Right lobe of liver (tissue), 6 donors: ENCODE measurements at regions not wholly inside any gene's neighbourhood (a gene's known extent, or its start where the extent isn't known, plus 50 kb on each side); places are given as distances from the start of the nearest gene placed in this dataset.

ENCODE experiments used
- ATAC-seq, 4 donors: fragments of 200-7000 bp; cut with Tn5 transposase; one replicate each; pipeline ENCODE4 v1.9.1; 2020; ENCODE audit warnings: mild to moderate bottlenecking in 4 of 4, moderate library complexity in 4 of 4
- DNase-seq, 3 donors: peaks; one replicate each; pipeline ENCODE4 v3.0.0-alpha.2; 2020
- H3K27ac ChIP-seq, 3 donors: fragments of 200-600 bp; one replicate each; pipeline ENCODE4 v1.8.0; 2022
- H3K27me3 ChIP-seq, 2 donors: fragments of 200-600 bp; one replicate each; pipeline ENCODE4 v1.8.0; 2022
- H3K36me3 ChIP-seq, 4 donors: fragments of 200-600 bp; sonication (generic) in 1 of 4; one replicate each; pipeline versions ENCODE4 v1.5.1 to v1.8.0; 2017 to 2022; ENCODE audit warnings: control low read depth in 1 of 4
- H3K4me1 ChIP-seq, 4 donors: fragments of 200-600 bp; sonication (generic) in 1 of 4; one replicate each; pipeline versions ENCODE4 v1.5.1 to v1.8.0; 2017 to 2022; ENCODE audit warnings: control low read depth in 1 of 4
- H3K4me3 ChIP-seq, 3 donors: fragments of 200-600 bp; one replicate each; pipeline ENCODE4 v1.8.0; 2022
- H3K9me3 ChIP-seq, 4 donors: fragments of 200-600 bp; sonication (generic) in 1 of 4; one replicate each; pipeline versions ENCODE4 v1.5.1 to v1.8.0; 2017 to 2022; ENCODE audit warnings: control low read depth in 1 of 4
- CTCF ChIP-seq, 4 donors: fragments of 200-600 bp in 3 of 4; fragments of 450-650 bp in 1 of 4; IDR thresholded peaks; one replicate each; pipeline versions ENCODE4 v1.5.1 to v1.8.0; 2016 to 2022; ENCODE audit warnings: antibody characterized with exemption in 4 of 4, mild to moderate bottlenecking in 2 of 4
- POLR2A ChIP-seq: fragments of 450-650 bp; IDR thresholded peaks from one replicate; pipeline ENCODE4 v1.6.1; 2017; ENCODE audit warnings: antibody characterized with exemption, mild to moderate bottlenecking
- WGBS: methylation state at CpG from one replicate; pipeline ENCODE4 v1.1.6; 2018; ENCODE audit warnings: low coverage, low lambda C conversion rate; ENCODE audit not compliant: insufficient coverage; ENCODE audit errors: missing lambda C conversion rate; 5-methylcytosine and 5-hydroxymethylcytosine counted together
- intact Hi-C, 2 donors: fragments of 100-400 bp; cut with DNase I; formaldehyde crosslinking; loops; one replicate each; pipeline versions ENCODE4 v1.11.2 to v1.14.1; 2022
- donor health status: DM: no; HTN: yes; CAD: no.
- donor health status: DM: no; HTN: no; CAD: no.
- donor health status: DM: no; HTN: no; CAD: no.
- donor health status: DM: no; HTN: yes; CAD: no.
- donor health status: DM: no; HTN: yes; CAD: no.

- no peaks in the 10 kb centered on the region for H3K9me3 ChIP-seq
- no peak for ATAC-seq
- H3K27ac ChIP-seq, result no peak overlapping the region
- H3K36me3 ChIP-seq, result no peaks in the 10 kb centered on the region
- H3K4me1 ChIP-seq, result no peaks in the 10 kb centered on the region
- H3K4me3 ChIP-seq, result no peak overlapping the region
- TF ChIP-seq CTCF (IDR thresholded peaks at IDR 0.05), result no peak
- no peak for TF ChIP-seq POLR2A
- intact Hi-C loops, result no loop called here
- WGBS, result 56% methylated on average over 5 of the region's 5 CpGs
- DNase-seq, result no peak
- H3K27me3 ChIP-seq, result no peaks in the 10 kb centered on the region
These were observed 424.6 kb upstream of the CHRM3 start for GRCh38 chr1:238961790-238962189.

GRCh38 chr1:238960071-238960470 lies 426.3 kb upstream of the CHRM3 start:
- DNase-seq (no peak), ATAC-seq (peak in 3 of 4 donors; percentile 10 to 40 (median 39))
- TF ChIP-seq CTCF (IDR thresholded peaks at IDR 0.05) (no peak), POLR2A (no peak)
- H3K4me1 ChIP-seq, result no peaks in the 10 kb centered on the region
- WGBS, result 24% methylated on average over 2 of the region's 2 CpGs
- H3K4me3 ChIP-seq, result no peak overlapping the region
- H3K27ac ChIP-seq, result no peak overlapping the region
- intact Hi-C loops, result no loop called here
- no peaks in the 10 kb centered on the region for H3K27me3 ChIP-seq
- no peaks in the 10 kb centered on the region for H3K36me3 ChIP-seq
- no peaks in the 10 kb centered on the region for H3K9me3 ChIP-seq

- 89% methylated on average over 1 of the region's 1 CpG for WGBS
- intact Hi-C loops, result no loop called here
These were observed 430.4 kb upstream of the CHRM3 start for GRCh38 chr1:238955934-238956333.

GRCh38 chr1:238954865-238955264 lies 431.5 kb upstream of the CHRM3 start:
- ATAC-seq, result no peak
- no peaks in the 10 kb centered on the region for H3K9me3 ChIP-seq
- DNase-seq, result no peak
- TF ChIP-seq POLR2A (no peak), CTCF (IDR thresholded peaks at IDR 0.05) (no peak)
- no peaks in the 10 kb centered on the region for H3K36me3 ChIP-seq
- 49% methylated on average over 2 of the region's 2 CpGs for WGBS
- H3K4me1 ChIP-seq, result no peaks in the 10 kb centered on the region
- H3K27ac ChIP-seq, result no peak overlapping the region
- H3K27me3 ChIP-seq, result no peaks in the 10 kb centered on the region
- intact Hi-C loops, result no loop called here
- no peak overlapping the region for H3K4me3 ChIP-seq

More at GRCh38 chr1:238955934-238956333, 430.4 kb upstream of the CHRM3 start:
- DNase-seq (no peak), ATAC-seq (no peak)
- TF ChIP-seq CTCF (IDR thresholded peaks at IDR 0.05), result no peak
- no peak for TF ChIP-seq POLR2A
- Histone ChIP-seq H3K36me3 (no peaks in the 10 kb centered on the region), H3K9me3 (no peaks in the 10 kb centered on the region), H3K4me1 (no peaks in the 10 kb centered on the region), H3K27ac (no peak overlapping the region), H3K4me3 (no peak overlapping the region), H3K27me3 (no peaks in the 10 kb centered on the region)

GRCh38 chr1:238953448-238954010 lies 432.8 kb upstream of the CHRM3 start:
- no peaks in the 10 kb centered on the region for H3K36me3 ChIP-seq
- intact Hi-C loops, result no loop called here
- TF ChIP-seq CTCF (IDR thresholded peaks at IDR 0.05), result peak in 2 of 4 donors; percentile 12 to 14
- TF ChIP-seq POLR2A, result no peak
- DNase-seq, result no peak
- no peak overlapping the region for H3K27ac ChIP-seq
- H3K4me3 ChIP-seq, result no peak overlapping the region
- 58% methylated on average over 5 of the region's 5 CpGs for WGBS
- H3K27me3 ChIP-seq, result no peaks in the 10 kb centered on the region
- no peak for ATAC-seq
- H3K9me3 ChIP-seq, result no peaks in the 10 kb centered on the region
- no peaks in the 10 kb centered on the region for H3K4me1 ChIP-seq
